Dermis blood vessel endothelial cell (primary cell): ENCODE measurements at regions not wholly inside any gene's neighbourhood (a gene's known extent, or its start where the extent isn't known, plus 50 kb on each side); places are given as distances from the start of the nearest gene placed in this dataset.

Source experiments
- DNase-seq: peaks from one replicate; pipeline ENCODE4 v3.0.0; 2010

GRCh38 chr2:228303960-228304359, 122.5 kb upstream of the SPHKAP start:
- DNase-seq = no peak

GRCh38 chr2:228283491-228284171, 102.1 kb upstream of the SPHKAP start:
- no peak for DNase-seq

- DNase-seq = no peak
Observed at GRCh38 chr2:228282376-228282775, 100.9 kb upstream of the SPHKAP start.

GRCh38 chr2:228273159-228273558, 91.7 kb upstream of the SPHKAP start:
- DNase-seq = no peak

- no peak for DNase-seq
Observed at GRCh38 chr2:228269351-228269750, 87.9 kb upstream of the SPHKAP start.

- DNase-seq = no peak
Observed at GRCh38 chr2:228268756-228269155, 87.3 kb upstream of the SPHKAP start.

- no peak for DNase-seq
Observed at GRCh38 chr2:228268301-228268700, 86.8 kb upstream of the SPHKAP start.

DNA sequence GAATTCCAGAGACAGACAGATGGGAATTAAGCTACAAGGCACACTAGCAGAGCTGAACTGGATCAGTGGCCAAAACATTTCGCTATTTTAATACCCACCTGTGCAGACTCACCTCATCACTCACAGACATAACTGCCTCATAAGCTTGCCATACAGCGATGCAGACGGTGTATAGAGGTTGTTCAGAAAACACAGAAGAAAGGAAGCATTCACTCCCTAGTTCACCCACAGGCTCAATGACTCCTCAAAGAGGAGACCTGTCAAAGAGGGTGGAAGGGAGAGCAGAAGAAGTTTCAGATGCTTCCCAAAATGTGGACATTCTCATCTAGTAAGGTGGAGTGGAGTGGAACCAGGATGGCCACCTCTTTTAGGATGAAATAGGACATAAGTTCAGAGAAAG, 81.7 kb upstream of the SPHKAP start:
- no peak for DNase-seq

GRCh38 chr2:228261546-228261945, 80.1 kb upstream of the SPHKAP start:
- DNase-seq = no peak

- DNase-seq = no peak
Observed at GRCh38 chr2:228257379-228257778, 75.9 kb upstream of the SPHKAP start.

DNA sequence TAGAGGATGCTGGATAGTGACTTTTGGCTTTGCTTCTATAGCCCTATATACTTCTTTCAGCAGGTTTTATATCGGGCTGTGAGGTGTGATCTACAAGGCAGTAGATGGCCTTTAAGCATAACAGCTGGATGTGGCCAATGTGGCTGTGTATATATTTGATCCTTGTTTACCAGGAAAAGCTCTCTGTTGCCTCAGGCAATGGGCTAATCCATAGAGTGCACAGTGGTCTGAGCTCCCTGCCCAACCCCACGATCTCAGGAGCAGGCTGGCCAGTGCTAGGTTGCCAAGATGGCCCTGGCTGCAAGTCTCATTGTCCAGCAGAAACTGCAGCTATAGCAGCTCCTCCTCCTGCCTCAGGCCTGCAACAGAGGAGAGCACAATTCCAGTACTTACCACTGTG, 72.3 kb upstream of the SPHKAP start:
- no peak for DNase-seq

- no peak for DNase-seq
Observed at GRCh38 chr2:228247335-228247734, 65.8 kb upstream of the SPHKAP start.

DNA sequence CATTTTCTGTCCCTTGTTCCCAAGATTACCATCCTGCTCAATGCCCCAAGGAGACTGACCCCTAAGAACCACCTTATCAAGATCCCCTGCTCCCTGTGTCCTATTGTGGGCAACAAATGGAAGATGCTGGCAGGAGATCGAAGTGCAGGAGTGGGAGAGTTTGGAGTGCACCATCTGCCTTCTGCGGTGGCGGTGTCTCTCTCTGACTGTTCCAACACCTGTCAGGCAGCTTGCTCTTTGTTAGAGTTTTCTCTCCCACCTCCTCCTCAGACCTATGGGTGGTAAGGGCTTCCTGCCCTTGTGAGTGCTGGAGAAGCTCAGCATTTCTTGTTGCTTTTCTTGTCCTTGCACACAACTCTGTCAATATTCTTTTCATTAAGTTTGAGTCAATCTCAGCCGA, 64.1 kb upstream of the SPHKAP start:
- DNase-seq = no peak

- DNase-seq = no peak
Observed at GRCh38 chr2:228242591-228242990, 61.1 kb upstream of the SPHKAP start.

- DNase-seq = no peak
Observed at GRCh38 chr2:228239907-228240561, 58.5 kb upstream of the SPHKAP start.

GRCh38 chr2:228239207-228239906, 57.9 kb upstream of the SPHKAP start:
- DNase-seq = no peak
